ENCODE measurements at regions not wholly inside any gene's neighbourhood (a gene's known extent, or its start where the extent isn't known, plus 50 kb on each side); places are given as distances from the start of the nearest gene placed in this dataset.

GRCh38 chr12:24078318-24078765 is 128.9 kb upstream of the SOX5 start (continued):
- TF ChIP-seq KMT2B (CRISPR knock-in tag; IDR thresholded peaks at IDR 0.05) (peak; percentile 53; the same call in 1 of the 2 replicates), KDM3A (CRISPR knock-in tag; IDR thresholded peaks at IDR 0.05; ENCODE audit: low read depth) (peak; percentile 27; the same call in 1 of the 2 replicates), ZNF17 (CRISPR knock-in tag; IDR thresholded peaks at IDR 0.05) (no peak), HDAC2 (CRISPR knock-in tag; IDR thresholded peaks at IDR 0.05) (peak; percentile 93), STAG1 (CRISPR knock-in tag; IDR thresholded peaks at IDR 0.05) (peak; percentile 23; the same call in 1 of the 2 replicates), NFIC (IDR thresholded peaks at IDR 0.05; ENCODE audit: low read length) (peak; percentile 86), ZBTB20 (CRISPR knock-in tag; IDR thresholded peaks at IDR 0.05; ENCODE audit: borderline replicate concordance, low read depth) (peak; percentile 71; the same call in 1 of the 2 replicates), ZNF614 (CRISPR knock-in tag; IDR thresholded peaks at IDR 0.05; ENCODE audit: borderline replicate concordance) (peak; percentile 76), NCOA2 (CRISPR knock-in tag; IDR thresholded peaks at IDR 0.05) (peak; percentile 91), ZNF30 (CRISPR knock-in tag; IDR thresholded peaks at IDR 0.05) (no peak), RERE (CRISPR knock-in tag; IDR thresholded peaks at IDR 0.05; ENCODE audit: low read depth) (peak; percentile 83; the same call in 1 of the 2 replicates), GFI1 (CRISPR knock-in tag; IDR thresholded peaks at IDR 0.05; ENCODE audit: borderline replicate concordance) (peak; percentile 84), RFX1 (IDR thresholded peaks at IDR 0.05) (no peak), ZNF563 (CRISPR knock-in tag; IDR thresholded peaks at IDR 0.05) (no peak), MATR3 (CRISPR knock-in tag; IDR thresholded peaks at IDR 0.05) (no peak), BCL3 (CRISPR knock-in tag; IDR thresholded peaks at IDR 0.05) (no peak), ZBTB39 (CRISPR knock-in tag; IDR thresholded peaks at IDR 0.05) (no peak), MYPOP (CRISPR knock-in tag; IDR thresholded peaks at IDR 0.05) (peak; percentile 33; the same call in 1 of the 2 replicates), DPF2 (CRISPR knock-in tag; IDR thresholded peaks at IDR 0.05; ENCODE audit: borderline replicate concordance, low read depth) (peak; percentile 76; the same call in 1 of the 2 replicates), TCF12 (IDR thresholded peaks at IDR 0.05) (no peak), TCF12 (CRISPR knock-in tag; IDR thresholded peaks at IDR 0.05) (0 out of 2 replicates have a peak, but pooled peaks have one; percentile 34), ARID2 (CRISPR knock-in tag; IDR thresholded peaks at IDR 0.05; ENCODE audit: borderline replicate concordance) (peak; percentile 62; the same call in 1 of the 2 replicates), ONECUT2 (CRISPR knock-in tag; IDR thresholded peaks at IDR 0.05) (peak; percentile 76)

All from HepG2 (cell line).